ENCODE measurements at regions not wholly inside any gene's neighbourhood (a gene's known extent, or its start where the extent isn't known, plus 50 kb on each side); places are given as distances from the start of the nearest gene placed in this dataset.
"Not testable (repeated sequence)": the region's sequence is repeated elsewhere in the genome, so short reads cannot be mapped to it uniquely, and the experiment has no call there.

DNA sequence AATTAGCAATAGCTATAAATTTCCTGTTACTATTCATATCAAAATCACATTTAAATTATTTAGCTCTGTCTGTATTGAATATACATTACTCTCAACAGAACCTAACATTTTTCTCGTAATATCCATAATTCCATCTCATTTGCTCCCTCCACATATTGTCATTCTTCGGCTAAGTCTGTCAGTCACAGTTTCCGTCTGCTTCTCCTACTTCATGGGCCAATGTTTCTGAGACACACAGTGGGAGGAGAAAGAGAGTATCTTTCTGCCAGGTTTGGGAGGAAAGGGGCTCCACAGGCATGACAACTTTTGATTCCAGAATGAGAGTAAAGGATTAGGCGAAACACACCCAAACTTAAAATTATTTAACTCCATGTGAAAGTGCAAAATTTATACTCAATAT is 273.1 kb upstream of the SMIM21 start:
- Histone ChIP-seq H3K27ac (no peak overlapping the region), H3K4me1 (no peaks in the 10 kb centered on the region), H3K27me3 (no peaks in the 10 kb centered on the region), H3K9me3 (no peaks in the 10 kb centered on the region), H3K4me3 (no peak overlapping the region), H3K36me3 (no peaks in the 10 kb centered on the region)
- no peak for TF ChIP-seq EP300 (IDR thresholded peaks at IDR 0.05)
- TF ChIP-seq POLR2A (IDR thresholded peaks at IDR 0.05), result no peak
- TF ChIP-seq, protein P1, sequence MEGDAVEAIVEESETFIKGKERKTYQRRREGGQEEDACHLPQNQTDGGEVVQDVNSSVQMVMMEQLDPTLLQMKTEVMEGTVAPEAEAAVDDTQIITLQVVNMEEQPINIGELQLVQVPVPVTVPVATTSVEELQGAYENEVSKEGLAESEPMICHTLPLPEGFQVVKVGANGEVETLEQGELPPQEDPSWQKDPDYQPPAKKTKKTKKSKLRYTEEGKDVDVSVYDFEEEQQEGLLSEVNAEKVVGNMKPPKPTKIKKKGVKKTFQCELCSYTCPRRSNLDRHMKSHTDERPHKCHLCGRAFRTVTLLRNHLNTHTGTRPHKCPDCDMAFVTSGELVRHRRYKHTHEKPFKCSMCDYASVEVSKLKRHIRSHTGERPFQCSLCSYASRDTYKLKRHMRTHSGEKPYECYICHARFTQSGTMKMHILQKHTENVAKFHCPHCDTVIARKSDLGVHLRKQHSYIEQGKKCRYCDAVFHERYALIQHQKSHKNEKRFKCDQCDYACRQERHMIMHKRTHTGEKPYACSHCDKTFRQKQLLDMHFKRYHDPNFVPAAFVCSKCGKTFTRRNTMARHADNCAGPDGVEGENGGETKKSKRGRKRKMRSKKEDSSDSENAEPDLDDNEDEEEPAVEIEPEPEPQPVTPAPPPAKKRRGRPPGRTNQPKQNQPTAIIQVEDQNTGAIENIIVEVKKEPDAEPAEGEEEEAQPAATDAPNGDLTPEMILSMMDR (IDR thresholded peaks at IDR 0.05), result no peak
- no peak for ATAC-seq
- WGBS, 2 donors (ENCODE audit: low coverage in 1 of 2), result 81 to 83% methylated on average over 3 to 4 of the region's 4 CpGs

DNA sequence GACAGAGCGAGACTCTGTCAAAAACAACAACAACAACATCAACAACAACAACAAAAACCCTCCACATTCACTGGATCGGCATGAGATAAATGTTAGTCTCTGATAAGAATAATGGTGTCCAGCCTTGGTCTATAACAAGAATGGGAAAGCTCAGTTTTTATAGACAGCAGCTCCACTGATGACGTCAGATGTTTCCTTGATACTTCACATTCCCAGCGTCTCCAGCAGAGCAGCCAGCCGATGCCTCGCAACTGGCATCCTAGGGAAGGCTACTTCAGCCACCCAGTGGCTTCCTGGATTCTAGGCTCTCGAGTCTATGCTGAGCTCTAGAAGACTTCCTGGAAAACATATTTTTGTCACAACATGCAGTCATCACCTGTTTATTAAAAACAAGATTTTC is 271.4 kb upstream of the SMIM21 start:
- Histone ChIP-seq H3K36me3 (no peaks in the 10 kb centered on the region), H3K27me3 (no peaks in the 10 kb centered on the region), H3K4me3 (no peak overlapping the region), H3K9me3 (no peaks in the 10 kb centered on the region), H3K4me1 (no peaks in the 10 kb centered on the region), H3K27ac (no peak overlapping the region)
- 90 to 95% methylated on average over 2 to 4 of the region's 7 CpGs for WGBS, 2 donors (ENCODE audit: low coverage in 1 of 2)
- ATAC-seq, result no peak
- TF ChIP-seq POLR2A (IDR thresholded peaks at IDR 0.05) (no peak), POLR2AphosphoS5 (IDR thresholded peaks at IDR 0.05) (no peak), EP300 (IDR thresholded peaks at IDR 0.05) (no peak)
- TF ChIP-seq, protein P1 (IDR thresholded peaks at IDR 0.05), result no peak

DNA sequence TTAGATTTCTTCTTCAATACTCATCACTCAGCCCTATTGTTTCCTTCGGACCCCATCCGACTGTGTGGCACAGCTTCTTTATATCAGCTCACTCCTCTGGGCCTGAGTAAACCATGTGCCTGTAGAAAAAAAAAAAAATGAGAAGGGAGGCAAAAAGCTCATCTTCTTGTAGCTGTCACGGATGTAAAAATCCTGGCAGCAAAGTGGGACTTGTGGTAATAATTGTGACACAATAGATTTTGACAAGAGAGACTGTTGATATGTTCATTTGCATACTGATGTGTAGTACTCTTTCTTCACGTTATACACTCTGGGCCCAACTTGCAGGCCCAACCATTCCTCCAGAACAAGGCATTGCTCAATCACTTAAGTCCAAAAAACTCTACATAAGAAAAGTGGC is 270.0 kb upstream of the SMIM21 start:
- Histone ChIP-seq H3K27me3 (no peaks in the 10 kb centered on the region), H3K36me3 (no peaks in the 10 kb centered on the region), H3K4me1 (no peaks in the 10 kb centered on the region), H3K27ac (no peak overlapping the region), H3K4me3 (no peak overlapping the region), H3K9me3 (no peaks in the 10 kb centered on the region)
- WGBS, 2 donors (ENCODE audit: low coverage in 1 of 2), result 50 to 79% methylated on average over 1 to 4 of the region's 4 CpGs
- TF ChIP-seq POLR2AphosphoS5 (IDR thresholded peaks at IDR 0.05) (no peak), POLR2A (IDR thresholded peaks at IDR 0.05) (no peak), EP300 (IDR thresholded peaks at IDR 0.05) (no peak)
- TF ChIP-seq, protein P1 (IDR thresholded peaks at IDR 0.05), result no peak
- ATAC-seq, result no peak

DNA sequence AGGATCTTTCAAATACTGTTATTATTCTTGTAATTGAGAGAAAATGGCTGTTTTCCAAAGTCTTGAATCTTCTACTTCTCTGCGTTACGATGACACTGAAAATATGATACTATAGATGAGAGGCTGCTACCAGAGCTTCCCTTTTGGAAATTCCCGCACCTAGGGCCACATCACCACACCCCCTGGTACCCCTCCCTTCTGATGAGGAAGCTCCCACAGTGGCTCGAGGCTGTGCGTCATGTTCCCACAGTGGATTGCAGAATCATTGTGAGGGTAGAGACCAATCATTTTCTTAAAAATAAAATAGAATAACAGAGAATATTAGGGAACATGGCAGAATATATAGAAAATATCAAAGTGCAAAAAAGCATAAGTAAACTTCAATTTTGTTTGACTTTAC is 268.9 kb upstream of the SMIM21 start:
- no peaks in the 10 kb centered on the region for H3K9me3 ChIP-seq
- no peaks in the 10 kb centered on the region for H3K4me1 ChIP-seq
- H3K27ac ChIP-seq, result no peak overlapping the region
- no peaks in the 10 kb centered on the region for H3K27me3 ChIP-seq
- TF ChIP-seq POLR2AphosphoS5 (IDR thresholded peaks at IDR 0.05), result no peak
- 60 to 71% methylated on average over 1 to 4 of the region's 5 CpGs for WGBS, 2 donors (ENCODE audit: low coverage in 1 of 2)
- no peak overlapping the region for H3K4me3 ChIP-seq
- no peak for ATAC-seq
- H3K36me3 ChIP-seq, result no peaks in the 10 kb centered on the region

DNA sequence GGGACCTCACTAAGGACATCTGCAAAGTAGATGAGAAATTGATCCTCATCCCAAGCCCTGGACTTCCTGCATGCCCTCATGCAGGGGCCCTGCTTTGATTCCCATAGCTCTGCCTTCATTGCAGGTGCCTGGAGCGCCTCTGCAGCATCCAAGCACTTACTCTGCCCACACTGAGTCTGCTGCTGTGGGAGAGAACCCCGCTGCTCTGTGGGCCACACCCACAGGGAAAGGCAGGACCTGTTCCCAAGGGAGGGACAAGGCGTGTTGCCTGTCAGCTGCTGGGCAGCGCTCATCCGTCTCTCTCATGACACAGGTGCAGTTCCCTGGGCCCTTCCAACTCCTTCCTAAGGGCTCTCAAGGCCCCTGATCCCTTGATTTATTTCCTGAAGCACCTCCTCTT is 266.8 kb upstream of the SMIM21 start:
- ATAC-seq, result no peak
- Histone ChIP-seq H3K9me3 (no peaks in the 10 kb centered on the region), H3K4me3 (no peak overlapping the region), H3K4me1 (no peaks in the 10 kb centered on the region), H3K27me3 (no peaks in the 10 kb centered on the region), H3K36me3 (no peaks in the 10 kb centered on the region), H3K27ac (no peak overlapping the region)
- TF ChIP-seq, protein P1 (IDR thresholded peaks at IDR 0.05), result no peak
- no peak for TF ChIP-seq EP300 (IDR thresholded peaks at IDR 0.05)
- WGBS, 2 donors (ENCODE audit: low coverage in 1 of 2), result 84% methylated on average over 3 of the region's 5 CpGs; no CpG with 5 or more reads in 1 of the 2 donors

DNA sequence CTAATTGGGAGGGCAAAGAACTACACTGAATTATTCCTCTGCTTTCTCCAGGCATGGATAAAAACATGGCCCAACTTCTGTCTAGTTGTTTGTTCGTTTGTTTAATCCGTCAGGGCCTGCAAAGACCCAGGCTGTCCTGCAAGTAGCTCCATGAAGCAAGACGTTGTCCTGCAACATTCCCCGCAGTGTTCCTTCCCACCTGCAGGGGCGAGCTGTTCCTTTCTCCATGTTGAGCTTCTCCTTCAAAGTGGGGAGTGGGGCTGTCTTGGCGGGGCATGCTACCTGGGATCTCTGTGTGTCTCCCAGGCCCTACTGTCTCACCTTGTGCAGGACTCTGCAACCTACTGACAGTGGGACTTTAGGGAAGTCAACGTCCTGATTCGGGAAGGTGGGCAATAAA is 264.0 kb upstream of the SMIM21 start:
- Histone ChIP-seq H3K36me3 (no peaks in the 10 kb centered on the region), H3K27ac (no peak overlapping the region), H3K9me3 (no peaks in the 10 kb centered on the region), H3K27me3 (no peaks in the 10 kb centered on the region), H3K4me1 (no peaks in the 10 kb centered on the region), H3K4me3 (no peak overlapping the region)
- ATAC-seq, result no peak
- TF ChIP-seq EP300 (IDR thresholded peaks at IDR 0.05), result no peak
- TF ChIP-seq, protein P1 (IDR thresholded peaks at IDR 0.05), result no peak
- no peak for TF ChIP-seq POLR2A (IDR thresholded peaks at IDR 0.05)
- TF ChIP-seq POLR2AphosphoS5 (IDR thresholded peaks at IDR 0.05), result no peak
- 92 to 100% methylated on average over 1 to 7 of the region's 8 CpGs for WGBS, 2 donors (ENCODE audit: low coverage in 1 of 2)

DNA sequence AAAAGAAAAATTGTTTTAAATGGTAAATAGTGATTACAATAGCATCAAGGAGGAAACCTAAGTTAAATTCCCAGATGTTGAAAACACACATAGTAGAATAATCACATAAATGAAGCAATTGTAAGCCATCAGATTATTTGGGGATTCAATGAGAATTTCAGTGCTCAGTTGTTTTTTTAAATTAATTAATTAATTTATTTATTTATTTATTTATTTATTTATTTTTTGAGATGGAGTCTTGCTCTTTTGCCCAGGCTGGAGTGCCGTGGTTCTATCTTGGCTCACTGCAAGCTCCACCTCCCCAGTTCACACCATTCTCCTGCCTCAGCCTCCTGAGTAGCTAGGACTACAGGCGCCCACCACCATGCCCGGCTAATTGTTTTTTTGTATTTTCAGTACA is 262.8 kb upstream of the SMIM21 start:
- not testable (repeated sequence) for H3K9me3 ChIP-seq, H3K4me1 ChIP-seq, H3K36me3 ChIP-seq, H3K27me3 ChIP-seq, H3K4me3 ChIP-seq, H3K27ac ChIP-seq, ATAC-seq
- 92 to 95% methylated on average over 2 to 3 of the region's 3 CpGs for WGBS, 2 donors (ENCODE audit: low coverage in 1 of 2)
